Epithelial cell of proximal tubule (primary cell): ENCODE measurements at regions not wholly inside any gene's neighbourhood (a gene's known extent, or its start where the extent isn't known, plus 50 kb on each side); places are given as distances from the start of the nearest gene placed in this dataset.
A peak's percentile ranks its signal among the peaks of the same experiment; 100 is the strongest.

ENCODE experiments used
- DNase-seq: peaks from one replicate; pipeline ENCODE4 v3.0.0-alpha.2; 2011; ENCODE audit warnings: low read depth
- H3K4me3 ChIP-seq: 2 replicates; pipeline ENCODE4 v1.5.1; 2011; ENCODE audit warnings: low read depth, mild to moderate bottlenecking, low read length
- CTCF ChIP-seq: conservative IDR thresholded peaks from 2 replicates; pipeline ENCODE4 v1.5.1; 2012; ENCODE audit warnings: low read depth, mild to moderate bottlenecking, low read length

GRCh38 chr6:78808356-78808891 is 58.9 kb upstream of the IRAK1BP1 start:
- no peak for DNase-seq
- H3K4me3 ChIP-seq = no peak overlapping the region
- no peak for TF ChIP-seq CTCF

GRCh38 chr6:78808933-78809332 is 58.4 kb upstream of the IRAK1BP1 start:
- no peak overlapping the region for H3K4me3 ChIP-seq
- no peak for DNase-seq
- TF ChIP-seq CTCF = no peak

- H3K4me3 ChIP-seq = no peak overlapping the region
- peak; percentile 69 for TF ChIP-seq CTCF
- no peak for DNase-seq
Measured at GRCh38 chr6:78810146-78810545, 57.2 kb upstream of the IRAK1BP1 start.

GRCh38 chr6:78810698-78811097 is 56.7 kb upstream of the IRAK1BP1 start:
- H3K4me3 ChIP-seq = no peak overlapping the region
- DNase-seq = peak; percentile 27
- no peak for TF ChIP-seq CTCF
